ENCODE measurements at regions not wholly inside any gene's neighbourhood (a gene's known extent, or its start where the extent isn't known, plus 50 kb on each side); places are given as distances from the start of the nearest gene placed in this dataset.

GRCh38 chr10:128687927-128688549 is 561.8 kb upstream of the MKI67 start:
- H2AFZ ChIP-seq (ENCODE audit: low read length) = no peak overlapping the region
- ChIA-PET CTCF (ENCODE audit: low intra/inter-chr PET ratio, low total read pairs) (no interaction called here), POLR2A (no interaction called here)
- H3K4me3 ChIP-seq (replicated peaks in 1 of 3; ENCODE audit: insufficient read depth in 1 of 3, low read depth in 2 of 3, low read length in 3 of 3) = no peak overlapping the region
- H3K27me3 ChIP-seq (ENCODE audit: control insufficient read depth in 1 of 2, insufficient read depth in 2 of 2, low read length in 2 of 2) = peaks cover 0 to 36% of the 10 kb centered on the region in 2 experiments; a peak in 3 of 5 replicates
- no peaks in the 10 kb centered on the region for H3K9me3 ChIP-seq (ENCODE audit: low read length)
- H3K9ac ChIP-seq (ENCODE audit: insufficient read depth, low read depth, low read length) = no peak overlapping the region
- TF ChIP-seq MBD4 (IDR thresholded peaks at IDR 0.05; ENCODE audit: borderline replicate concordance, low read length) = no peak
- no peak for TF ChIP-seq ZNF235 (CRISPR knock-in tag; IDR thresholded peaks at IDR 0.05; ENCODE audit: borderline replicate concordance)
- no peak for TF ChIP-seq ZNF883 (CRISPR knock-in tag; IDR thresholded peaks at IDR 0.05; ENCODE audit: not compliant biosample characterization)
- no peak overlapping the region for H3K27ac ChIP-seq (ENCODE audit: extremely low read length, insufficient read depth, low read length)
- FAIRE-seq (no peak), ATAC-seq (no peak), DNase-seq (ENCODE audit: low spot score) (no peak)
- BruUV-seq (replicated peaks) = no TSS peak
- no peak overlapping the region for H3K4me2 ChIP-seq (ENCODE audit: low read depth, low read length)
- H3K79me2 ChIP-seq (ENCODE audit: insufficient read depth, low read length) = no peaks in the 10 kb centered on the region
- 26% methylated on average over 14 of the region's 14 CpGs for WGBS (ENCODE audit: low lambda C conversion rate)
- in situ Hi-C loops (cut with HindIII; ENCODE audit: extremely low pct_ligation_motif_present, low pct_unique_long_range_greater_than_20kb) = no loop called here
- H4K20me1 ChIP-seq (ENCODE audit: insufficient read depth, low read length) = no peaks in the 10 kb centered on the region
- H3K36me3 ChIP-seq (replicated peaks in 1 of 2; ENCODE audit: control insufficient read depth in 1 of 2, insufficient read depth in 2 of 2, low read length in 2 of 2) = no peaks in the 10 kb centered on the region
- intact Hi-C loops (cut with micrococcal nuclease; ENCODE audit: unreplicated experiment) = no loop called here
- no peaks in the 10 kb centered on the region for H3K4me1 ChIP-seq (ENCODE audit: insufficient read depth, low read length)

- Histone ChIP-seq H3K79me2 (ENCODE audit: insufficient read depth, low read length) (no peaks in the 10 kb centered on the region), H3K4me3 (replicated peaks in 1 of 3; ENCODE audit: insufficient read depth in 1 of 3, low read depth in 2 of 3, low read length in 3 of 3) (no peak overlapping the region), H3K4me1 (ENCODE audit: insufficient read depth, low read length) (no peaks in the 10 kb centered on the region), H3K36me3 (replicated peaks in 1 of 2; ENCODE audit: control insufficient read depth in 1 of 2, insufficient read depth in 2 of 2, low read length in 2 of 2) (no peaks in the 10 kb centered on the region), H3K9ac (ENCODE audit: insufficient read depth, low read depth, low read length) (no peak overlapping the region), H4K20me1 (ENCODE audit: insufficient read depth, low read length) (no peaks in the 10 kb centered on the region), H3K9me3 (ENCODE audit: low read length) (no peaks in the 10 kb centered on the region), H3K4me2 (ENCODE audit: low read depth, low read length) (no peak overlapping the region), H3K27me3 (ENCODE audit: control insufficient read depth in 1 of 2, insufficient read depth in 2 of 2, low read length in 2 of 2) (peaks cover 0 to 48% of the 10 kb centered on the region in 2 experiments; a peak in 3 of 5 replicates), H2AFZ (ENCODE audit: low read length) (no peak overlapping the region), H3K27ac (ENCODE audit: extremely low read length, insufficient read depth, low read length) (no peak overlapping the region)
- intact Hi-C loops (cut with micrococcal nuclease; ENCODE audit: unreplicated experiment) = no loop called here
- in situ Hi-C loops (cut with HindIII; ENCODE audit: extremely low pct_ligation_motif_present, low pct_unique_long_range_greater_than_20kb) = no loop called here
- WGBS (ENCODE audit: low lambda C conversion rate) = 27% methylated on average over 5 of the region's 5 CpGs
- no peak for DNase-seq (ENCODE audit: low spot score)
- TF ChIP-seq PBX2 (CRISPR knock-in tag; IDR thresholded peaks at IDR 0.05) = no peak
- POLR2A ChIA-PET = no interaction called here
- ATAC-seq = no peak
- FAIRE-seq = no peak
- BruUV-seq (replicated peaks) = no TSS peak
- CTCF ChIA-PET (ENCODE audit: low intra/inter-chr PET ratio, low total read pairs) = no interaction called here
These were observed 563.4 kb upstream of the MKI67 start for GRCh38 chr10:128689667-128690066.

Data from HepG2 (cell line).